8988T (cell line): ENCODE measurements at regions not wholly inside any gene's neighbourhood (a gene's known extent, or its start where the extent isn't known, plus 50 kb on each side); places are given as distances from the start of the nearest gene placed in this dataset.
"Not testable (repeated sequence)": the region's sequence is repeated elsewhere in the genome, so short reads cannot be mapped to it uniquely, and the experiment has no call there.

Experiments used
- DNase-seq: peaks from one replicate; pipeline ENCODE4 v3.0.0; 2011

GRCh38 chr2:224146356-224147160 lies 107.5 kb upstream of the SERPINE2 start:
- no peak for DNase-seq

GRCh38 chr2:224145751-224146355 lies 106.8 kb upstream of the SERPINE2 start:
- no peak for DNase-seq

- DNase-seq, result no peak
Measured at GRCh38 chr2:224143526-224143925, 104.4 kb upstream of the SERPINE2 start.

GRCh38 chr2:224142397-224143312 lies 103.6 kb upstream of the SERPINE2 start:
- no peak for DNase-seq

- DNase-seq, result no peak
Measured at GRCh38 chr2:224141304-224141703, 102.2 kb upstream of the SERPINE2 start.

- DNase-seq, result no peak
Measured at GRCh38 chr2:224137208-224137607, 98.1 kb upstream of the SERPINE2 start.

- no peak for DNase-seq
Measured at GRCh38 chr2:224136396-224136795, 97.3 kb upstream of the SERPINE2 start.

- no peak for DNase-seq
Measured at GRCh38 chr2:224135881-224136280, 96.8 kb upstream of the SERPINE2 start.

GRCh38 chr2:224134003-224134734 lies 95.1 kb upstream of the SERPINE2 start:
- no peak for DNase-seq

GRCh38 chr2:224133387-224133786 lies 94.3 kb upstream of the SERPINE2 start:
- DNase-seq, result no peak

GRCh38 chr2:224127871-224128501 lies 88.9 kb upstream of the SERPINE2 start:
- no peak for DNase-seq

- no peak for DNase-seq
Measured at GRCh38 chr2:224126440-224126839, 87.4 kb upstream of the SERPINE2 start.

GRCh38 chr2:224126003-224126402 lies 86.9 kb upstream of the SERPINE2 start:
- no peak for DNase-seq

- no peak for DNase-seq
Measured at GRCh38 chr2:224122542-224122941, 83.5 kb upstream of the SERPINE2 start.

GRCh38 chr2:224121406-224122067 lies 82.5 kb upstream of the SERPINE2 start:
- DNase-seq, result no peak

GRCh38 chr2:224120986-224121385 lies 81.9 kb upstream of the SERPINE2 start:
- DNase-seq, result no peak

- DNase-seq, result not testable (repeated sequence)
Measured at GRCh38 chr2:224119846-224120245, 80.8 kb upstream of the SERPINE2 start.

- DNase-seq, result no peak
Measured at GRCh38 chr2:224114428-224114827, 75.3 kb upstream of the SERPINE2 start.

GRCh38 chr2:224113930-224114329 lies 74.8 kb upstream of the SERPINE2 start:
- DNase-seq, result not testable (repeated sequence)

- DNase-seq, result no peak
Measured at GRCh38 chr2:224111576-224111975, 72.5 kb upstream of the SERPINE2 start.

GRCh38 chr2:224110811-224111210 lies 71.7 kb upstream of the SERPINE2 start:
- no peak for DNase-seq

GRCh38 chr2:224109751-224110150 lies 70.7 kb upstream of the SERPINE2 start:
- no peak for DNase-seq
